NCI-H748 (cell line): ENCODE measurements at regions not wholly inside any gene's neighbourhood (a gene's known extent, or its start where the extent isn't known, plus 50 kb on each side); places are given as distances from the start of the nearest gene placed in this dataset.

Experiments
- DNase-seq: peaks from one replicate; lab custom pipeline; 2025; ENCODE audit not compliant: unreplicated experiment; lab: John Stamatoyannopoulos, UW

DNA sequence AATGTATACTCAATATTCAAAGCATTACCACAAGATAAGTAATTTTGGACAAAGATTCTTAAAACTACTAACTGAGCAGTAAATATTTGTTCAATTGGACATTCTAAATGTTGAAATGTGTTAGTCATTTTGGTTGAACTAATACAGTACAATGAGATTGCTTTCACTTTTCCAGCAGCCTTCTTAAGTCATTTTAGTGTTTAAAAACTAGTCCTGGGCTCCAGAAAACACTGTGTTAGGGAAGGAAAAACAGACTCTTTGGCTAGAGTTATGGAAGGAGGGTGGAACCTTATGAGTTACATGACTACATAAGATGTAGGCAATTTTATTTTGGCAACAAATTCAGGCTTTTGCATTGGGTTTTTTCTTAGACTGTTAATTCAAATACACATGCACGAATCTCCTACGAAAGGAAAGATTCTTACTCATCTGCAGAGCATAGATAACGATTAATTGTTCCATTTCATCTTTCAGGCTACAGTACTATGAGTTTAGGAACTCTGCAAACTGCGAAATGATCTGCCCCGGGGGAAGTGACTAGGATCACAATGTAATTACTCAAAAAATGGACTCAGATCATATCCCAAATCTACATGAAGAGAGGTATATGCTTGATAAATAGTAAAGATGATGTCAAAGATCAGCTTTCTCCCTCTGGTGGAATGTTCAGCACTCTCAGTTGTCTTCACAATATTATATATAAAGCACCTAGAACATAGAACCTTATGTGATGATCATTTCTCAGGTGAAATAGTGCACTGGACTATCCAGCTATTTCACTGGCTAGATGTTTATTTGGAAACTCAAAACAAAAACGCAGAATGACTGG lies 492.8 kb upstream of the MDFIC2 start:
- no peak for DNase-seq

DNA sequence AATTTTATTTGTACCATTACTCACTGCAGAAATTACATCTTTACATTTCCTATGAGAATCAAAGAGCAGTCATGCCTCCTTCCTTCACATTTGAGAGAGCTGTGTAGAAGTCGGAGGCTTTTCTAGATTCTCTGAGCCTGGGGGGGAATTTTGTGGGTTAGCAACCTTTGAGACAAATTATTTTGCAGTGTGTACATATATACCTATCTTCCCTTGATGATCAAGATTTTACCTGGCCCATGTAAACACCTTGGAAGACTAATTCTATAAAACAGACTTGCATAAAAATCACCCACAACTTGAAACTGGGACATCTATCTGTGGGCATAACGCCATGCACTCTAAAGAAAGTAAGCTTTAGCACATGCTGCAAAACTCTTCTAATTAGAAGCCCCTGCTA lies 491.5 kb upstream of the MDFIC2 start:
- no peak for DNase-seq

DNA sequence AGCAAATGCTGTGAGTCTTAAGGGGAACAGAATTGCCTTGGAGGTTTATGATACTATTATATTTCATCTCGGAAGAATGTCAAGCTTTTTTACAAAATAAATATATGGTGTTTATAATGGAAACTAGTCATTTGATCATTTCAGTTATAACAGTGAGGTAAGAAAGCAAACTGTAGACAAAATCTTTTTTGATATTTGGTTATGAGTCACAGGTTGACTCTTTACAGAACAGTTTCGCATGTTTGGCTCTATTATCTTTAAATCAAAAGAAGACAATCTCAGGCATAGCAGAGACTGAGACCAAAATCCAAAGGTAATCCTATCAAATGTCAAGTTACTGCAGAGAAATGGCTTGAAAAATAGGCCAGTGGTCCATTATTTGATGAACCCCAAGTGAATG lies 490.9 kb upstream of the MDFIC2 start:
- no peak for DNase-seq

DNA sequence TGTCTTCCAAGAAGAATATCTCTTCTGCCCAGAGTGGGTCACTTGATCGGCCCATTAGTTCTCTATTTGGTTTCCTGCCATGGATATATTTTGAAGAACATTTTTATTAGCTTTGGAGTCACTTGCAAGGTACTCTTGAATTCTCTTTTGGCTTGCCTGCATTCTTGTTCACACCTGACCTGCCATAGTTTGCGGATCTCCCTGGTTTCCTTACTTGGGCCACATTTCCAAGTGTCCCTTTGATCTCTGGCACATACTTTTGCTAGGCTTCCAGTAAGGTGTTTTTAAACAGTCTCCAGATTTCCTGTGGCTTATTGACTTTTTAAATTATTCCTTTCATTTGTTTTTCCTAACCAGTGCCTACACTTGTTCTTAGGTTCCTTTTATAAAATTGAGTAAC lies 488.5 kb upstream of the MDFIC2 start:
- DNase-seq = no peak

DNA sequence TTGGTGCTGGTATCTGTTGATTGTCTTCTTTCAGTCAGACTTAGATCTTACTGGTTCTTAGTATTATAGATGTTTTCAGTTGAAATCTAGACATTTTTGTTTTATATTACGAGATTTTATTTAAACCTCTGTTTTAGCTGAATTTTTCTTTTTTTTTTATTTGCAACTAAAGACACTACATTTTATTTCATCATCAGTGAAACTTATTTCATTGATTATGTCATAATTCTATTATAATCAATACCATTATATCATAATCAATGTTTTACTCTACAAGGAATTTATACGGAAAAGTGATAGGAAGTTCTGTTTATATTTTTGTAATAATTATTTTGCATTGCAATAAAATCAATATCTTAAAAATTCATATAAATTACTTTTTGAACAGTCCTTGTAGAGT lies 477.4 kb upstream of the MDFIC2 start:
- no peak for DNase-seq

DNA sequence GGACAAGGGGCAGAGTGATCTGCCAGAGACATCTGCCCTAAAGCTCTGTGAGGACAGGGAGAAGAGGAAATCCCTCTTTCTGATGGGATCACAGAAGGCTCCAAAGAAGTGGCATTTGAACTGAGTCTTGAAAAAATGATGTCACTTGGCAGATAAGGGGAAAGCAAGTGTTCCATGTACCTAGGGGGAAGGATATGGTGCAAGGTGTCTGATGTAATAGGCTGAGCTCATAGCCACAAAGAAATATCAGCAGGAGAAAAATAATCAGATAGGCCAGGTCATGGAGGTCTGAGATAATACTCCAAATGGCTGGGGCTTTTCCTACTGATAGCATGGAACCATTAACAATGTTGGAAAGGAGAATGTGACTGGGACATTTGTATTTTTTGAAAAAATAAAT lies 468.4 kb upstream of the MDFIC2 start:
- no peak for DNase-seq

DNA sequence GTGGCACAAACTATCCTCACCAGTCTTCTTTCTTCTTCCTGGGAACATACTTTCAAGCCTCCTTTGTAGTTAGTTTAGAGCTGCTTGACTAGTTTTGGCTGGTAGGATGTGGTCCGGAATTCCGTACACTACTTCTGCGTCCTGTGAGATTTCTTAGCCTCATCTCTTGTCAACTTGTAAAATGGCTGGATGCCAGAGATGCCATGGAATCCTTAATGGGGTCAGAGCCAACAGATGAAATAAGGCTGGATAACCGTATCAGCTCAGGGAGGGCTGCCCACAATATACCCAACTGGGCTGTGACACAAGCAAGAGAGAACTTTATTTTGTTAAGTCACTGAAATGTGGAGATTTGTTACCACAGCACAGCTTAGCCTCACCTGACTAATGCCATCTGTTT lies 466.9 kb upstream of the MDFIC2 start:
- DNase-seq = no peak

DNA sequence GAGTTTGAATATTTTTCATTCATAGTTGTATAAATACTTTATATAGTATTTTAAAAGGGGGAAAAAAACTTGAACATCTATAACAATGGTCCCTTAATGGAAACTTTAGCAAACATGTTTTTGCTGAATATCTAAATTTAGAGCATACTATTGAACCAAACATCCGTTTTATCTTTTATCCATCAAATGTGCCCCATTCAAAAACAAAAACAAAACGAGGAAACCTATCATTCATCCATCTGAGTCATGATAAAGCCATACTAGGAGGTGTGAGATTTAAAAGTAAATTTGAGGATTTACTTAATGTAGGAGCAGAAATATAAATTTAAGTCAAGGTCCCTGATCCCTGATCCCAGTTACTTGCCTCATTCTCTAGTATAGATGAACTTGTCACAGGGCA lies 463.6 kb upstream of the MDFIC2 start:
- no peak for DNase-seq

DNA sequence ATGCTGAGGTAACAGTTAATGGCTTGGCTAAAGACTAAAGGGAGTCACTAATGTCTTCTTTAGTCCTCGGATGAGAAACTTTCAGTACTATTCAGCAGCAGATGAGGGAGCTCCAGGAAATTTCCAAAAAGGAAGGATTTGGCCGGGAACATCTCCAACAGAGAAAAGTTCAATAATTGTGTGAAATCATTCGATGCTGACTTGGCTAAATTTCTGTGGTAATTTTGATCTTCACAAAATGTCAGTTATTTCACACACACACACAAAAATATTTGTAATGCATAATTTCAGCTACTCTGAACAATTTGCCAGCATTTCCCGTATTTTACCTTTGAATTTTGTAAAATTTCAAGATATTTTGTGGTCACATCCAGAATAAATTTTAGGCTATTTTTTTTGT lies 462.8 kb upstream of the MDFIC2 start:
- DNase-seq = no peak

DNA sequence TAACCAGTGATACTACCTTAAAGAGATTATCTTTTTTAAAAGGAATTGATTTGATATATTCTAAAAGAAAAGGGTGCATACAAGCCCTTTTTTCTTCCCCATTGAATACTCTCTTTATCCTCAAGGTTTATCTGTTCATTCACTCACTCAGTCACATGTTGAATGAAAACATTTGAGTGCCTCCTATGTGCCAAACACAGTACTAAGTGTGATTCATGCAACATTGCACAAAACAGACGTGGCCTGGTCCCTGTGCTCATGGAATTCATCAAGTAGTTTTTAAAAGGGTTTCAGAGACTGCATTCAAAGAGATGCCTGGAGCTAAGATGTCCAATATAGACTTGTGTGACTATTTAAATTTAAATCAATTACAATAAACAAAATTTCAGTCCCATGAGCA lies 462.2 kb upstream of the MDFIC2 start:
- DNase-seq = no peak

DNA sequence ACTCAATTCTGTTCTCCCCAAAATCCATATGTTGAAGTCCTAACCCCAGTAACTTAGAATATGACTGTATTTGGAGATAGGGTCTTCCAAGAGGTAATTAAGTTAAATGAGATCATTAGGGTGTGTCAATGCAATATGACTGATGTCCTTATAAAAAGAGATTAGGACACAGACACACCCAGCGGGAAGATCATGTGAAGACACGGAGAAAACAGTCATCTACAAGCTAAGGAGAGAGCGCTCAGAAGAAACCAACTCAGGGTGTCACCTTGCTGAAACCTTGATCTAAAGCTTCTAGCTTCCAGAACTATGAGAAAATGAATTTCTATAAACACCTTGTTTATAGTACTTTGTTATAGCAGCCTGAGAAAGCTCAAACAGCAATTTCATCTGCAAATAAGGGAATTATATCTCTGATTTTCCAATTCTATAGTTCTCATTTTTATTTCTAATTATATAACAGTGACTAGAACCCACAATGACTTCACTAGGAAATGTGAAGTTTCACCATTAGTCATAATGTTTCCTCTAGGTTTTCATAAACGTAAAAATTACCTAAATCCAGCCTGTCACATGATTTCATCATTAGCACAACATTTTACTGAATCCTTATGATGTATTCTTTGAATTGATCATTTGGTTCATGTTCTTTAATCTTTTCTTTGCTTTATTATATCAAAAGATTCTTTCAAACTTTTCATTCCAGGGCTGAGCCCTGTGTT lies 459.1 kb upstream of the MDFIC2 start:
- DNase-seq = no peak

DNA sequence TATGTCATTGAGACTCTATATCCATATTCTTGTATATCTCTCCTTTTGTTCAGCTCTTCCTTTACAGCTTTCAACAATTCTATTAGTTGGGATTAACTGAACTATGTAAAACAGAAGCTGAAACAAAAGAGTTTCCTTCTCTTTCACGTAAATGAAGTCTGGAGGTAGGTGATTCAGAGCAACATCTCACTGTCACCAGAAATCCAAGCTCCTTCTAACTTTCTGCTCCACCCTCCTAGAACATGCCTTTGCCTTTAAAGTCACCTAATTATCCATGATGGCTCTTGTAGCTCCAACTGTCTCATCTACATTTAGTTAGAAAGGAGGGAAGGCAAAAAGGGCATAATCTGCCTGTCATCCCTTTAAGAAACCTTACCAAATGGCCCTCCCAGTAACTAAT lies 458.2 kb upstream of the MDFIC2 start:
- no peak for DNase-seq

DNA sequence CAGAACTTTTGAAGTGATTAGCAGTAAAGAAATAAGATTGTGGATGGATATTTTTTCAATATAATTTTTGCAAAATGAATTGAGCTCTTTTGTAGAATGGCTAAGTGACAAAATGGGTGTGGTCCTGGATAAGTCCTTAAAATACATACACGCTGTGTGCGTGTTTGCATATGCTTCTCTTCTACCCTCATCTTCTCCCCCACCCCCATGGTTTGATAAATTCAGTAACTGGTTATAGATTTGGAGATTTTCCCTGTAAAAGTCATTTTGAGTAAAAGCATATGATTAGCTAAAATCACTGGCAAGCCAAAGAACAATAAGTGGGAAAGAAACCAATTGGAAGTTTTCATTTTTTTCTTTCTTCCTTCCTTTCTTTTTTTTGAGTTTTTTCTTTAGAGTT lies 453.9 kb upstream of the MDFIC2 start:
- DNase-seq = no peak

DNA sequence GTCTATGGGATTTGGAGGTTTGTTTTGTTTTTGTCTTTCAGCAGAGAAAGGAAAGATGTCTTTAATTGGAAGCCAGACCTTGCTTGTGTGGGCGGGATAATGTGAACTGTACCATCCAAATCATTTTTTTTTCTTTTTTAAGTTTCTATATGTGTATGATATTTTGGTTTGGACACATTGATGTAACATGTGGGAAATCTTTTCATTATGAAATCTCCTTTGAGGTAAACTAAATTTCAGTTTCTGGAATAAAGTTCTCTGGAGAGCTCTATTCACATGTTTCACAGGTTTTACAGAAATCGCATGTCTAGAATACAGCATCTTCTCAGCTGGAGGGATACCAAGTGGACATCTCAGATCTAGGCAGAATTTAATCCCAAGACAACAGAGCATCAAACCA lies 451.5 kb upstream of the MDFIC2 start:
- DNase-seq = no peak

DNA sequence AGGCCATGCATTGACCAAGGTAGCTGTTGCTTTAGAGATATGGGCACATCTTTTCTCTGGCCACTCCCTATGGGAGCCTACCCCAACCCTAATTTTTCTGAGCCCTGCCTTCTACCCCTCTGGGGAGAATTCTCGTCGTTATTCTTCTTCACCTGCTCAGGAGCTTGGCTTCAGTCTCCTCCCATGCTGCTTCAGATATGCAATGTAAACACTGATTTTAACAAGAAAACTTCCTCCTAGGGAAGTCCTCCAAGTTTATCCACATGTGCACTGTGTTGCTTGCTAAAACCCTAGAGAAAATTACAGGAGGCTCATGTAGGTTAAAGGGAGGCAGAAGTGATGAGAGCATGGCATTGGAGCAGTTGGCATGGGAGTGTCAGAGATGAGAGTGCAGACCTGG lies 445.2 kb upstream of the MDFIC2 start:
- no peak for DNase-seq

DNA sequence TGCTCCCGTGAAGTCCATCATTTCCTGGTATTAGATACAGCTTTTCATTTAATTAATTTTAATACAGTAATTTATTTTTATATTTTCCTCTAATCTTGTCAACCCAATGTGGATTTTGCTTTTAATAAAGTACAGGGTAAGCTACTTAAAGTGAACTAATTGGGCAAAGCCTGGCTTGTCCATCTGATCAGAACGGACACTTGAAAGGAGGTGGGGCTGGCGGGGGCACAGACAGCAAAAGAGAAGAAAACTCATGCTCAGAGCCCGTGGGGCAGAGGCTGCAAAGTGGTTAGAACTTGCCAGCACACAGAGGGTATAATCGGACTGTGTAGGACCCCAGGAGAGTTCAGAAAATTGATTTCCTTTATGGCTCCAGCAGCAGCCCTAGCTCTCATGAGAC lies 443.1 kb upstream of the MDFIC2 start:
- no peak for DNase-seq

DNA sequence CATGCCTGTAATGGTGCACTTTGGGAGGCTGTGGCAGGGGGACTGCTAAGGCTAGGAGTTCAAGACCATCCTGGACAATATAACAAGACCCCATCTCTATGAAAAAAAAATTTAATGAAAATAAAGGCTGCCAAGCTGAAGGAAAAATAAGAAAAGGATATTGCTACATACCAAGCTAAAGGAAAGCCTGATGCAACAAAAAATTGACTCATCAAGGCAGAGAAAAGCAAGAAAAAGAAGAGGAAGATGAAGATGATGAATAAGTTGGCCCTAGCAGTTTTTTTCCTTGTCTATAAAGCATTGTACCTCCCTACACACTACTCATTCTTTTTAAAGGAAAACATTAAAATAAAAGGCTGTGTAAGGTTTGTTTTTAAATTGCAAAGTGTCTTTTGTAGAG lies 441.9 kb upstream of the MDFIC2 start:
- no peak for DNase-seq

DNA sequence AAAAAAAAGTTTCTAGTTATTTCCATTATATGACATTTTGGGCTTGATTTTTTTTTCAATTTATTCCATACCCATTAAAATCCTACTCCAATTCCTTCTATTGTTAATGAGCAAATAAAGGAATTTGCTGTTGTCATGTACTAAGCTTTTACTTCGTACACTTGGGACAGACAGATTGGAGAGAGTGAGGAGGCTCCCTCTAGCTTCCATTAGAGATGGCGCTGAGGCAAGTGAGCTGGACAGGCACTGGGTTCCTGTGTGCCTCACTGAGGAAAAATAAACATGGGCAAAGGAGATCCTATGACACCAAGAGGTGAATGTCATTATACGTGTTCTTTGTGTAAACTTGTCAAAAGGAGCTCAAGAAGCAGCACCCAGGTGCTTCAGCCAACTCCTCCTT lies 441.1 kb upstream of the MDFIC2 start:
- DNase-seq = peak; percentile 5

DNA sequence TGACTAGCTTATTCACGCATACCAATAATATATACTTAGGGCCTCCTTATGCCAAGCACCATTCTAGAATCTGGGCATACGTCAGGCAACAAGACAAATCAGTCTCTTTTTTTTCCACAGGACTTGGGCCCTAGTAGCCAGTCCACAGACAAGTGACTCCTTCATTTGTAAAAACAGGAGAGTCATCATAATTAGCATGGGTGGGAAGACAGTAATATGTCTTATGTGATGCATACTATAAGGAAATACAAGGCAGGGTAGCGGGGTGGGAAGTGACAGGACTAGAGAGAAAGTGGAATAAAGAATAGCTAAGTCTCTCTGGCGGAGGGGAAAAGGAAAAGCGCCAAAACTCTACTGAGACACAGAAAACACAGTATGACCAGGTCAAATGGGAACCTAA lies 439.6 kb upstream of the MDFIC2 start:
- no peak for DNase-seq

DNA sequence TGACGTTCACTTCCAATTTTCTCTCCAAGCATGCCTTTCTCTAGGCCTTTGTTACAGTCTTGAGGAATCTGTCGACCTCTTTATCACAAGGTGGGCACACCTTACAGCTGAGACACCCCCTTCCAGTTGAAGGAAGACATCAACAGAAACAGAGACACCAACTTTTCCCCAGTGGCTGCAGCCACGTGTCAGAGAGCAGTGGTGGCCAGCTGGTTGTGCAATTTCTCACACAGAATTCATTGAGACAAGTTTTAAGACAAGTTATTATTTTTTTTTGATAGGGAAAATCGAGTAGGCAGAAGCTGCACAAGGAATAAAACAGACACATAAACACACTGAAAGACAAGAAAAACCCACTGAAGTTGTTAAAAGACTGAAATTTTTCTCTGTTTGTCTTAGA lies 436.7 kb upstream of the MDFIC2 start:
- DNase-seq = no peak

DNA sequence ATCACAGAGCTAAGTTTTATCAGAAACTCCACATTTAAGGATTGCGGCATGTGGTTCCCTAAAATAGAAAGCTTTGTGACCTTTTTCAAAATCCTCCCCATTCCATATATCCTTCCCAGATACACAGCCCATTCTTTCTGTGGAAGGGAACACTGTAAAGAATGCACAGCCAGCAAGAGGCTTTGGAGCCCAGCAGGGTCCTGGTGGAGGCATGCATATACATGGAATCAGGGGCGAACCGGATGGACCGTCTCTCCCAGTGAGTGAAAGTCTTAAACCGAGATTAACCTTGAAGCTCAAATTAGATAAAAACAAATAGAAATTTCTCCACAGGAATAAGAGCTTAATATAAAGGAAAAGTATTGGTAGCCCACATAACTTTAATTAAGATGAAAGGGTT lies 436.2 kb upstream of the MDFIC2 start:
- DNase-seq = no peak

DNA sequence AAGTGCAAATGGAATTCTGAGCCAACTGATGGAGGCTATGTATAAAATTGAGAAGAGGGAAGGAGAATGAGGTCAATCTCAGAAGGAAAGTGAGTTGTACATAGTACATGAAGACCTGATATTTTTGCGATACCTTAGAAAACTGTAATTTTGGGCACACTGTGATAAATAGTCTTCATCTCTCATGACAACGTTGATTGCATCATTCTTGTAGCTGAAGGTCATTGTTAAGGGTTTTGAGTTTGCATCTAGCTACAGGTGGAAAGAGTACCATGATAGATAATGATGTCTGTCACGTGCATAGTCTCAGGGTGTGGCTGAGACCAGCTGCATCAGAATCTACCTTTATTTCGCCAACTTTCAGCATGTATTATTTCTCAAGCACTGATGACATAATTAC lies 435.4 kb upstream of the MDFIC2 start:
- no peak for DNase-seq

DNA sequence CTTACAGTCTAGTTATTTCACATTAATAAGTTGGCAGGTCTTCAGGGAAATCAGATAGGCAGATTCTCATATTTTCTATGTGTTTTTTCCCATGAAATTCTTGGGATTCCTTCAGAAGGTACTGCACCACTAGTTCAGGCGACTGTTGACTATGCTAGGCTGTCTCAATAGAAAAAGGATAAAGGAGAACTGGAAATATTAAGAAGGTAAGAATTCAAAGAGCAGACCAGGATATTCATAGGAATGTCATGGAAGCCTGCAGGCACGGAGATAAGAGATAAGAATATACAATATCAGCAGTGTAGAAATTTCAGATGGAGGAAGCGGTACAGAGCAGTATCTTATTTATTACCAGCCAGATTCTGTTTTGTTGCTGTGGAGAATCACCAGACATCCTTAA lies 432.1 kb upstream of the MDFIC2 start:
- no peak for DNase-seq
